ENCODE measurements at regions not wholly inside any gene's neighbourhood (a gene's known extent, or its start where the extent isn't known, plus 50 kb on each side); places are given as distances from the start of the nearest gene placed in this dataset.

DNA sequence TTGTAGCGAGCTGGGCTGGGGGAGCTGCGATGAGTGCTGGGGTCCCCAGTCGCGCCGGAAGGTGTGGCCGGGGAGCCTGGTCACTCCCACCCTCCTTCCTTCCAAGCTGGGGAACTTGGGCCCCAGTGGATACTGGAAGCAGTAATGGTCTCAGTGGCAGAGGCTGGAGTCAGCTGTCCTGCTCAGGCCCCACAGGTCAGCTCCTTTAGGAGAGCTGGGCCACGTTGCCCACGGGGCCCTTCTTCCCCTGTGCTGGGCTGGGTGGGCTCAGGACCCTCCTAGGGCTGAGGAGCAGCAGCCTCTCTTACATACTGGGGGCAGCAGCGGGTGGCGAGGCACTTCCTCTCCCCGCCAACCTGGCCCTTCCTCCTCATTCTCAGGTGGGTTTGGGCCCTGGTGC, 200.6 kb upstream of the MKI67 start:
- Mint-ChIP-seq H3K27ac (ENCODE audit: unreplicated experiment) (no peak overlapping the region), H3K36me3 (ENCODE audit: unreplicated experiment) (no peaks in the 10 kb centered on the region), H3K4me1 (ENCODE audit: low read depth, unreplicated experiment) (peaks cover 14% of the 10 kb centered on the region), H3K4me3 (ENCODE audit: unreplicated experiment) (no peak overlapping the region), H3K9me3 (ENCODE audit: unreplicated experiment) (peaks cover 6% of the 10 kb centered on the region), H3K27me3 (ENCODE audit: unreplicated experiment) (peaks cover 3% of the 10 kb centered on the region)
- TF ChIP-seq, protein P1, sequence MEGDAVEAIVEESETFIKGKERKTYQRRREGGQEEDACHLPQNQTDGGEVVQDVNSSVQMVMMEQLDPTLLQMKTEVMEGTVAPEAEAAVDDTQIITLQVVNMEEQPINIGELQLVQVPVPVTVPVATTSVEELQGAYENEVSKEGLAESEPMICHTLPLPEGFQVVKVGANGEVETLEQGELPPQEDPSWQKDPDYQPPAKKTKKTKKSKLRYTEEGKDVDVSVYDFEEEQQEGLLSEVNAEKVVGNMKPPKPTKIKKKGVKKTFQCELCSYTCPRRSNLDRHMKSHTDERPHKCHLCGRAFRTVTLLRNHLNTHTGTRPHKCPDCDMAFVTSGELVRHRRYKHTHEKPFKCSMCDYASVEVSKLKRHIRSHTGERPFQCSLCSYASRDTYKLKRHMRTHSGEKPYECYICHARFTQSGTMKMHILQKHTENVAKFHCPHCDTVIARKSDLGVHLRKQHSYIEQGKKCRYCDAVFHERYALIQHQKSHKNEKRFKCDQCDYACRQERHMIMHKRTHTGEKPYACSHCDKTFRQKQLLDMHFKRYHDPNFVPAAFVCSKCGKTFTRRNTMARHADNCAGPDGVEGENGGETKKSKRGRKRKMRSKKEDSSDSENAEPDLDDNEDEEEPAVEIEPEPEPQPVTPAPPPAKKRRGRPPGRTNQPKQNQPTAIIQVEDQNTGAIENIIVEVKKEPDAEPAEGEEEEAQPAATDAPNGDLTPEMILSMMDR (IDR thresholded peaks at IDR 0.05; ENCODE audit: partially characterized antibody, unreplicated experiment): no peak
- DNase-seq: no peak

DNA sequence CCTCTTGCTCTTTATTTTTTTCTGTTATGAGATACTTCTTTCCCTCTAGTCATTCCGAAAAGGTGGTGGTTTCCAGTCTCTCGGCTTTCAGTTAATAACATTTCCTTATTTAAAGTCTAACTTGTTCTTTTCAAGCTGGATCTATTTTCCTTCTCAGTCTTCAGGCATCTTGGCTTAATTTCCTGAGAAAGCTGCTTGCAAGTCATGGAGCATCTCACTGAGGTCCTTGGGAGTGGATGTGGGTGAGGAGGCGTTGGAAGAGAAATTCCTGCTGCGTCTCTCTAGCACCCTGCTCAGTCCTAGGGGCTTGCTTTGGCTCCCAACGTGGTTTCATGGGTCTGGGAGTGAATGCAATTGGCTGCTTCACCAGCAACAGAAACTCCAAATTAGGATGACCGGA, 210.2 kb upstream of the MKI67 start:
- DNase-seq: no peak
- no peak overlapping the region for H3K27ac Mint-ChIP-seq (ENCODE audit: unreplicated experiment)
- no peak overlapping the region for H3K4me3 Mint-ChIP-seq (ENCODE audit: unreplicated experiment)
- H3K27me3 Mint-ChIP-seq (ENCODE audit: unreplicated experiment): no peaks in the 10 kb centered on the region
- no peaks in the 10 kb centered on the region for H3K36me3 Mint-ChIP-seq (ENCODE audit: unreplicated experiment)
- H3K9me3 Mint-ChIP-seq (ENCODE audit: unreplicated experiment): no peaks in the 10 kb centered on the region
- TF ChIP-seq, protein P1 (IDR thresholded peaks at IDR 0.05; ENCODE audit: partially characterized antibody, unreplicated experiment): no peak
- H3K4me1 Mint-ChIP-seq (ENCODE audit: low read depth, unreplicated experiment): no peaks in the 10 kb centered on the region

DNA sequence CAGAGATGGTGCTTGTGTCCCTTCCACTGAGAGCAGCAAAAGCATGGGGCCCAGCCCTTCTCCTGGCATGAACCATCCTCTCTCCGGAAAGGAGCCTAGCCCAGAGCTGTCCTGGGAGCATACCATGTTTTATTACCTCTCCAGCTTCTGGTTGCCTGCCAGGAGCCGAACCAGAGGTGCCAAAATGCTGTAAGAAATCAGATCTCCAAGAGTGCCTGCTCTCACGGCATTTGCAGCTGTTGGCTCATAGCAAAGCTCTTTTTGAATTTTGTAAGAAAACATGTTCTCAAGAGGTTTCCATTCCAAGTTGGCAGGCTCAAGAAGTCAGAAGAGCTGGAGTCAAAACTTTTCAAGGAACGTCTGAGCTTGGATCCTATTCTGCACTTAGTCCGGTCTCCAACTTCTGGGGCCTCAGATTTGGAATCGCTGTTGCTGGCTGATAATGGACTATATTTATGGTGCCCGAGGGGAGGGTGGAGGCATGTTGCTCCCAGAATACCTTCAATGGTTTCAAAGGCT, 211.7 kb upstream of the MKI67 start:
- Mint-ChIP-seq H3K27me3 (ENCODE audit: unreplicated experiment) (no peaks in the 10 kb centered on the region), H3K36me3 (ENCODE audit: unreplicated experiment) (no peaks in the 10 kb centered on the region), H3K27ac (ENCODE audit: unreplicated experiment) (no peak overlapping the region), H3K4me1 (ENCODE audit: low read depth, unreplicated experiment) (no peaks in the 10 kb centered on the region), H3K9me3 (ENCODE audit: unreplicated experiment) (no peaks in the 10 kb centered on the region), H3K4me3 (ENCODE audit: unreplicated experiment) (no peak overlapping the region)
- TF ChIP-seq, protein P1 (IDR thresholded peaks at IDR 0.05; ENCODE audit: partially characterized antibody, unreplicated experiment): no peak
- DNase-seq: no peak

DNA sequence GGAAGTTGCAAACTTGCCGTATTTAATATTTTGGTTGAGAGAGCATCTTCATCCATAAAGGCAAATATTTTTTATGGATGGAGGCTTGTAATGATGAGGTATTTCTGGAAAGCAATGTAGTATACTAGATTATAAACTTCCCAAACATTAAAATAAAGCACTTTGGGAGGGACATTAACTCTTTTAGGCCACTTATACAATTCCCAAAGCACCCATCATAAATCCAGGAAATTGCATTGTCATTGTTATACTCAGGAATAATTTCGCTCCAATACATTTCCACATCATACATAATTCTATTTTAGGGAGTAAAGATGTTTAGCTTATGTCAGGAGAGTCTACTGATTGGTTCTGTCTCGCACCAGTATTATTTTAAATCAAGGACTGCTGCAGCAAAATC, 212.7 kb upstream of the MKI67 start:
- H3K36me3 Mint-ChIP-seq (ENCODE audit: unreplicated experiment): no peaks in the 10 kb centered on the region
- TF ChIP-seq, protein P1 (IDR thresholded peaks at IDR 0.05; ENCODE audit: partially characterized antibody, unreplicated experiment): no peak
- DNase-seq: no peak
- no peak overlapping the region for H3K27ac Mint-ChIP-seq (ENCODE audit: unreplicated experiment)
- no peaks in the 10 kb centered on the region for H3K9me3 Mint-ChIP-seq (ENCODE audit: unreplicated experiment)
- H3K4me3 Mint-ChIP-seq (ENCODE audit: unreplicated experiment): no peak overlapping the region
- H3K4me1 Mint-ChIP-seq (ENCODE audit: low read depth, unreplicated experiment): no peaks in the 10 kb centered on the region
- peaks cover 2% of the 10 kb centered on the region for H3K27me3 Mint-ChIP-seq (ENCODE audit: unreplicated experiment)

DNA sequence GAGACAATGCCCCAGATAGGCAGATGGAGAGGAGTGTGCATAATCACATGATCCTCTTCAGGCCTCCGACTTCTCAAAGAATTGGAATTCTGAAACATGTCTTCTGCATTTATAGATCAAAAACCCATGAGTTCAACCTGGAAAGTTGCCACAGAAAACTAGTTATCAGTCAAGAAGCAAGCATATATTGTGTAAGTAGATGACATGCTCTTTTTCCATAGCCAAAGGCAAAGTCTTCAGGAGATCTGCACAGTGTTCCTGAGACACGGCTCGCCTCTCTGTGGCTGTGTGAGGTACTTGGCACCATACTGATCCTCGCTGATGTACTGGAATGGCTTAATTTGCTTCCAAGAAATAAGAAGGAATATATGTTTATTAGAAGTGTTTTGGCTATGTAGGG, 213.5 kb upstream of the MKI67 start:
- Mint-ChIP-seq H3K9me3 (ENCODE audit: unreplicated experiment) (no peaks in the 10 kb centered on the region), H3K27me3 (ENCODE audit: unreplicated experiment) (peaks cover 2% of the 10 kb centered on the region), H3K4me1 (ENCODE audit: low read depth, unreplicated experiment) (no peaks in the 10 kb centered on the region), H3K36me3 (ENCODE audit: unreplicated experiment) (no peaks in the 10 kb centered on the region), H3K4me3 (ENCODE audit: unreplicated experiment) (no peak overlapping the region), H3K27ac (ENCODE audit: unreplicated experiment) (no peak overlapping the region)
- TF ChIP-seq, protein P1 (IDR thresholded peaks at IDR 0.05; ENCODE audit: partially characterized antibody, unreplicated experiment): no peak
- DNase-seq: no peak
